GM12872 (cell line): ENCODE measurements at regions not wholly inside any gene's neighbourhood (a gene's known extent, or its start where the extent isn't known, plus 50 kb on each side); places are given as distances from the start of the nearest gene placed in this dataset.

Experiments
- CTCF ChIP-seq: IDR thresholded peaks from 3 replicates; pipeline ENCODE4 v1.5.1; 2011; ENCODE audit warnings: low read depth, mild to moderate bottlenecking, low read length, moderate library complexity; ENCODE audit not compliant: insufficient read depth

DNA sequence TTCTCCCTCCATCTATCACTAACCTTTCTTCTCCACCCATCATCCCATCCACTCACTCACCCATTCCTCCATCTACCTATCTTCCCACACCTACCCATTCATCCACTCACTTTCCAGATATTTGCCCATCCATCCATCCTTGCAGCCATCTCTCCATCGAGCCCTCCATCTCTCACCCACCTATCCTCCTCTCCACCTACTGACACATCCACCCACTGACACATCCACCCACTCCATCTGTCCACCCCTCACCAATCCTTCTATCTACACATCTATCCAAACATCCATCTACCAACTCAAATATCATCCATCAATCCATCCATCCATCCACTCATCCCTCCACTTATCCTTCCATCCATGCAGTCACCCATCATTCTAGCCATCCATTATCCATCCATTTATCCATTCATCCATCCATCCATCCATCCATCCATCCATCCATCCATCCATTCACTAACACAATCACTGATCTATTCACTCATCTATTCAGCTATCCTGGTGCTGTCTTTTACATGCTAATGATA is 68.9 kb upstream of the SPTLC1 start:
- no peak for TF ChIP-seq CTCF

DNA sequence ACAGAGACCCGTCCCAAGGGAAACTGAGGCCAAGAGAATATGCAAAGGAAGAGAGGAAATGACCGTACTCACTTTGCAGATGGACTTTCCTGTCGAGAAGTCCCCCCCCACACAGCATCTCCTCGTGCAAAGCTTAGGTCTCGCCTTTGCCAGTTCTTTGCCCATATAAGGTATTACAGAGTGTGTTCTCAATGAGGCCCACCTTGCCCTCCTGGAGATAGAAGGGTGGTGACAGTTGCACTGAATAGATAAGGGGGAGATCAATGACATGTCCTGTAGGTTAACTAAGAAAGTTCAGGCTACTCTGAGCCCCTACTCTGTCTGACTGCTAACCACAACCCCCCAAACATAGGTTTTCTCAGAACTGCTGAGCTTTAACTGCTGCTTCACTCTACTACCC is 68.2 kb upstream of the SPTLC1 start:
- TF ChIP-seq CTCF = no peak

GRCh38 chr9:92181296-92181695 is 66.1 kb upstream of the SPTLC1 start:
- no peak for TF ChIP-seq CTCF

GRCh38 chr9:92180669-92181181 is 65.5 kb upstream of the SPTLC1 start:
- no peak for TF ChIP-seq CTCF

DNA sequence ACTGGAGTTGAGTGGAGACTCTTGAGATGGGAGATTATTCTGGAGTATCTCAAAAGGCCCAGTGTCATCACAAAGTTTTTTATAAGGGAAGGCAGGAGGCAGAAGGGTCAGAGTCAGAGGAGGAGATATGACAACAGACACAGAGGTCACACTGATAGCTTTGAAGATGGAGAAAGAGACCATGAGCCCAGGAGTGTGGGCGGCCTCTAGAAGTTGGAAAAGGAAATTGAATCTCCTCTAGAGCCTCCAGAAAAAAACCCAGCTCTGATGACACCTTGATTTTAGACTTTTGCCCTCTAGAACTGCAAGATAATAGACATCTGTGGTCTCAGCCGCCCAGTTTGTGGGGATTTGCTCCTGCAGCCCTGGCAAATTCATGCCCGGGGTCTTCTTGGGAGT is 64.8 kb upstream of the SPTLC1 start:
- no peak for TF ChIP-seq CTCF

GRCh38 chr9:92179286-92180001 is 64.2 kb upstream of the SPTLC1 start:
- no peak for TF ChIP-seq CTCF

DNA sequence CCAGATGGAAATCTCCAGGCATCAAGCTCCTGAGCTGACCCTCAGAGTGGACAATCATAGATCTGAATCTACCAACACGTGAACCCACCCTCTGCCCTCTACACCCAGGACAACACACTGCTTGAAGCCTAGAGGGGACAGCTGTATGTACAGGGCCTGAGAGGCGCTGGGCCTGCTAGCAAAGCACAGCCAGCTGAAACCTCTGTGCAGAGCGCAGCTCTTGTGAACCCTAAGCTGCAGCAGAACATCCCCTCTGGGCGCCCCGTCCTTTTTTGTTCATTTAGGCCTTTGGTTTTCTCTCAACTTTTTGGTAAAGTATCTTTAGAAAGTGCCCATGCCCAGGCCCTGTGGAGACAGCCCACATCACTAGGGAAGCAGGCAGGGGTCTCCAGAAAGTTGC is 62.4 kb upstream of the SPTLC1 start:
- TF ChIP-seq CTCF = no peak
